MG63 (cell line): ENCODE measurements at regions not wholly inside any gene's neighbourhood (a gene's known extent, or its start where the extent isn't known, plus 50 kb on each side); places are given as distances from the start of the nearest gene placed in this dataset.

Source experiments
- DNase-seq: peaks from one replicate; pipeline ENCODE4 v3.0.0-alpha.2; 2020
- H3K27me3 ChIP-seq: fragments of 250-450 bp; sonication (Bioruptor Pico); 2 replicates; pipeline ENCODE4 v1.5.1; 2020; ENCODE audit warnings: mild to moderate bottlenecking, moderate library complexity
- H3K36me3 ChIP-seq: fragments of 250-450 bp; sonication (Bioruptor Pico); 2 replicates; pipeline ENCODE4 v1.5.1; 2020; ENCODE audit warnings: mild to moderate bottlenecking, moderate library complexity
- H3K4me3 ChIP-seq: fragments of 250-450 bp; sonication (Bioruptor Pico); 2 replicates; pipeline ENCODE4 v1.5.1; 2020; ENCODE audit warnings: mild to moderate bottlenecking, moderate library complexity
- H3K9me3 ChIP-seq: fragments of 250-450 bp; sonication (Bioruptor Pico); 2 replicates; pipeline ENCODE4 v1.5.1; 2020; ENCODE audit warnings: mild to moderate bottlenecking, moderate library complexity

DNA sequence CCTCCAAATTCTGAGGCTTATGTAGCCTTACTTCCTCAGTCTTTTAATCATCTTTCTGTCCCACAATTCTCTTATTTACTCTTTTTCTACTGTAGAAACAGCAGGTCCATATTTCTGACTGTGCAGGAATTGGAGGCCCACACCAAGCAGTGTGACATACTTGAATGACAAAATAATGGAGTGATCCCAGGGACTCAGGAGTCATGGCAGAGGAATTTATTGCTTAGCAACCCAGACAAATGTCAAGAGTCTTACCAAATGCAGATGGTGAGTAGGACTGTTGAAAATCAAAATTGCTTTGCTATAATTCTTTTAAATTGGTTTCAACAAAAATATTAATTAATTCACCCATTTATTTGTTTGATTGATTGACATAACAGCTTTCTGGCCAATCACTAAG is 59.9 kb downstream of the HTR1B start:
- no peak for DNase-seq
- no peaks in the 10 kb centered on the region for H3K9me3 ChIP-seq
- H3K36me3 ChIP-seq = no peaks in the 10 kb centered on the region
- no peaks in the 10 kb centered on the region for H3K27me3 ChIP-seq
- no peak overlapping the region for H3K4me3 ChIP-seq

DNA sequence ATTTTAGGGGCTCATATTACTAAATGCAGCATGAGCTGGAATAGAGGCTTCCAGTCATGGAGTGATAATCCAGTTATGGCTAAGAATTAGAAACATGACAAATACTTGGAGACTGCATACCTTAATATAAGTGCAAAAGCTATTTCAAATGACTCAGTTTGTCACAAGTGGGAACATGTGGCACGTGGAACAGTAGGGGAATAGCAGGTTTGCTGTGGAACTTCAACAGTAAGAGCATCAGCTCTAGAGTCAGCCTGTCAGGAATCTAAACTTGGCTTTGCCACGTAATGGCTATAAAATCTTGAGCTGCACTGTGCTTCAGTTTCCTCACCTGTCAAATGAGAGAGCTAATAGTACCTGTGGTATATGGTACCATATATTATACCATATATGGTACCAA is 62.1 kb downstream of the HTR1B start:
- no peak for DNase-seq
- Histone ChIP-seq H3K9me3 (no peaks in the 10 kb centered on the region), H3K4me3 (no peak overlapping the region), H3K27me3 (no peaks in the 10 kb centered on the region), H3K36me3 (no peaks in the 10 kb centered on the region)

DNA sequence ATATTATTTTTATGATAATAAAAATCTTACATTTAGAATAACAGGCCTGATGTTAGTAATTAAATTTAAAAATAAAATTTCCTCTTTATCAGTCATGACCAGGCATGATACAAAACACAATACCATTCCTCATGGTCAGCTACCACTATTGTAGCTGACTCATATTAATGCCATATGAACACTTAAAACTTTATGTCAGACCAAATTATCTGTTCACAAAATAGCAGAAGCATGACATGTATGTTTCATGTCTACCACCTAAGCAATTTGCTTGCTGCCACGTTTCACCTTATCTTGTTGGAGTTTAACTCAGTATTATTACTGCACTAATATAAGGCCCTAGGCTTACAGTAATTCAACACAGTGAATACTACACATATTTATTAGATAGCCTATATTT is 65.7 kb downstream of the HTR1B start:
- H3K9me3 ChIP-seq = no peaks in the 10 kb centered on the region
- H3K36me3 ChIP-seq = no peaks in the 10 kb centered on the region
- no peak overlapping the region for H3K4me3 ChIP-seq
- H3K27me3 ChIP-seq = no peaks in the 10 kb centered on the region
- DNase-seq = no peak

DNA sequence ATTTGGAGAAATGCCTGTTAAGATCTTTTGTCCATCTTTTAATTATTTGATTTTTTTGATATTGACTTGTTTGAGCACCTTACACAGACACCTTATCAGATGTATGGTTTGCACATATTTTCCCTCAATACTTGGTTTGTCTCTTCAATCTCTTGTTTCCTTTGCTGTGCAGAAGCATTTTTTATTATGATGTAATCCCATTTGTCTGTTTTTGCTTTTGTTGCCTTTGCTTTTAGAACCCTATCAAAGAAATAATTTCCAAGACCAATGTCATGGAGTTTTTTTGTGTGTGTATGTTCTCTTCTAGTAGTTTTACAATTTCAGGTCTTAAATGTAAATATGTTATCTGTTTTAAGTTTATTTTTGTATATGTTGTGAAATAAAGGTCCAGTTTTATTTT is 73.9 kb downstream of the HTR1B start:
- Histone ChIP-seq H3K27me3 (no peaks in the 10 kb centered on the region), H3K36me3 (no peaks in the 10 kb centered on the region), H3K9me3 (no peaks in the 10 kb centered on the region), H3K4me3 (no peak overlapping the region)
- DNase-seq = no peak

DNA sequence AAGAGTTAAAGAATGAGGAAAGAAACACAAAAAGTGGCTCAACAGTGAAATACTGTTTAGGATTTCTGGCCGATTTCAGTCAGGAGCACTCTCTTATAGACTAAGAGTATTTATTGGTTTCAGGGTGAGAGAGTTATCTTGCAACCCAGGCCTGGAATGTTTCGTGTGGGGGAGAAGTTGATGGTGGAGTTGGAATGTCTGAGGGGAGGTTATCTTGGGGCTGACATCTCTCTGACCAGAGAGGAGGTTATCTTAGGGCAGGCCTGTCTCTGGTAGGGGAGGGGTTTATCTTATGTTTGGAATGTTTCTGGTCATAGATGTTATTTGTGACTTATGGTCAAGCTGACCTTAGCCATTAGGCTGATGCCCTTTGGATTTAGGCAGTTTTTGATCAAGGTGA is 80.3 kb downstream of the HTR1B start:
- Histone ChIP-seq H3K9me3 (no peaks in the 10 kb centered on the region), H3K27me3 (no peaks in the 10 kb centered on the region), H3K36me3 (no peaks in the 10 kb centered on the region), H3K4me3 (no peak overlapping the region)
- no peak for DNase-seq

DNA sequence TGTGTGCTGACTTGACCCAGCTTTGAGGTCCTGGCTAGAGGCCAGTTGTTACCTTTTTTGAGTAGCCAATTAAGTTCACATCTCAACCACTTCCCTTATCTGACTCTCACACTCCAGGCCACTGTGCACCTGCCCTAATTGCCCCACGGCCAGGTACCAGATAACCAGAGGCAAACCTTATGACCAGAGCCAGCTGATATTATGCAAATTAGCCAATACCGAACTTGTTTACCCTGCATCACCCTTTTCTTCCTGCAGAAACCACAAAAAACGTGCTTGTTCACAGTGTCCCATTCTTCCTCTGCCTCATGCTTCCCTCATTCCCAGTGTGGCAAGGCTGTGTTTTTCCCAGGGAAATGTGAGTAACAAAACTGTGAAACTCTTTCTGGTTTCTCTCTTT is 89.3 kb downstream of the HTR1B start:
- Histone ChIP-seq H3K27me3 (no peaks in the 10 kb centered on the region), H3K9me3 (no peaks in the 10 kb centered on the region), H3K36me3 (no peaks in the 10 kb centered on the region), H3K4me3 (no peak overlapping the region)
- DNase-seq = no peak

DNA sequence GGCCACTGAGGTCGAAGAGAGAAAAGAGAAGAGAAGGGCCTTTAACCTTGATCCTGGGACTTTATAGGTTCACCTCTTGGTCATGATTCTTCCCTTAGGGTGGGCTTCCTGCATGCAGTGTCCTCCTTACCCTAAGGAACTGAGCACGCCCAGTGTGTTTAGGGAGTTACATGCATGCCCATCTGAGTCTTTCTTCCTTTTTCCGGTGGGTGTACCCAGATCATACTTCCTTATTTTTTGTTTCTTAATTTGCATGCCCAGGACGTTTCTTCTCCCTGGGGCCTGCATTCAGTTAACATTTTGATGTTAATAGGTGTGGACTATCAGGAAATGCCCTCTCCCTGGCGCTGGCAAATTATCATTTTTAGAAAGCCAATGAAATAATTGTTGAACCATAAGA is 91.5 kb downstream of the HTR1B start:
- no peaks in the 10 kb centered on the region for H3K27me3 ChIP-seq
- no peak for DNase-seq
- H3K36me3 ChIP-seq = no peaks in the 10 kb centered on the region
- no peak overlapping the region for H3K4me3 ChIP-seq
- H3K9me3 ChIP-seq = no peaks in the 10 kb centered on the region

DNA sequence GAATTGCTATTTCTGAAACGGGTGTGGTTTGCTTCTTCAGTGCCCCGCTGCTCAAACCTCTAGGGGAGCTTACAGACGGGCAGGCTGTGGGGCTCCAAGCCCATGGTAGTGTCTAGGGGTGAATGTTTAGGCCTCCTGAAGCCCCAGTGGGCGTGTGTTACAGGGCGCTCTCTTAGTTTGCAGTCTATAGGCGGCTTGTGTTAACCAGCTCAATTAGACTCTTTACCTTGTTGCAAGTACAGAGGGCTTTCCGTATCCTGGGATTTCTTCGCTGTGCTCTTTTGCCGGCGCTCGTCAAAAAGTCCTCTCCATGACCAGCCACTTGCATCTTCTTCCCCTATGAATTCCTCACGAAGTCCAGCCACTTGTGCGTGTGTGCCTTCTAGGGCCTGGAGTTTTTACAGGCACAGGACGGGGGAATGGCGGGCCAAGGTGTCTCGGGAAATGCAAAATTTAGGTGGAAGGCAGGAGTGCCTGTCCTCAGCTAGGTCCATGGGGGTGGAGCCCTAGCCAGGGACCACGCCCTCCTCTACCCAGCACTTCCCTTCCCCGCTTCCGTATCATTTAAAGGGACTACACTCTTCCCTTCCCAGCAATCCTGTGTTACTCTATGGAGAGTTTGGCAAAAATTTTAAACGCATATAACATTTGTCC is 94.5 kb downstream of the HTR1B start:
- no peaks in the 10 kb centered on the region for H3K36me3 ChIP-seq
- H3K4me3 ChIP-seq = no peak overlapping the region
- no peaks in the 10 kb centered on the region for H3K9me3 ChIP-seq
- DNase-seq = no peak
- H3K27me3 ChIP-seq = no peaks in the 10 kb centered on the region

DNA sequence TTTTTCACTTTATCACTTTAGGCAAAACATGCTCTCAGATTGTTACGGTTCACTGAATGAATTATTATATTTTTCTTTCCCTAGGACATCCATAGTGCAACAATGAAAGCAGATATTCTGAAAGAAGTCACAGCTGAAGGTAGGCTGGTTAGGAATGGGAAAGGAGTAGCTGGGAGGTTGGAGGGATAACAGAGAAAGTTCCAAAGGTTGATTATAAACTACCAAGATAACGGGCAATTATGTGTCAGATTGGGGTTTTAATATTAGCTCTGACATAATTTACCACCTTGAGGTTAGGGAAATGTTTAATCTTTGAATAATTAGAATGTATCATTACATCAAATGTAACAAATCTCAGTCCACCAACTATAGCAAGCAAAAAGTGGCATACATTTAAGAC is 96.5 kb downstream of the HTR1B start:
- DNase-seq = no peak
- Histone ChIP-seq H3K9me3 (no peaks in the 10 kb centered on the region), H3K36me3 (no peaks in the 10 kb centered on the region), H3K4me3 (no peak overlapping the region), H3K27me3 (no peaks in the 10 kb centered on the region)

DNA sequence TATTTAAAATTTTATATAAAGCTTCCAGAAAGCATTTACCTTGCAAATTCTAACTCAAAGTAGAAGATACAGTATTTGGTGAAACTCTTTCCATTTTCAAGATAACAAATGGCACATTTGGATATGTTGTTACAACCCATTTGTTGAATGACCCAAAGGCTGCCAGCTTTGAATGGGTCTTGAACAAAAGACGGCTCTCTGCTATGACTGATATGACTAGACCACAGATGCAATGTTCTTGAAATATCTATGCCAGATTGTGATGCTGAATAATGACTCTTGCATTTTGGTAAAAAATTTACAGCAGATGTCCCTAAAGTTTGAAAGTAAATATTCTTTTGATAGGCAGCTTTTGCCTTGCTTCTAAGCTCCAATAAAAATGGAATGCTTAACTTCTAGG is 99.6 kb downstream of the HTR1B start:
- no peak for DNase-seq
- Histone ChIP-seq H3K36me3 (no peaks in the 10 kb centered on the region), H3K9me3 (no peaks in the 10 kb centered on the region), H3K4me3 (no peak overlapping the region), H3K27me3 (no peaks in the 10 kb centered on the region)

DNA sequence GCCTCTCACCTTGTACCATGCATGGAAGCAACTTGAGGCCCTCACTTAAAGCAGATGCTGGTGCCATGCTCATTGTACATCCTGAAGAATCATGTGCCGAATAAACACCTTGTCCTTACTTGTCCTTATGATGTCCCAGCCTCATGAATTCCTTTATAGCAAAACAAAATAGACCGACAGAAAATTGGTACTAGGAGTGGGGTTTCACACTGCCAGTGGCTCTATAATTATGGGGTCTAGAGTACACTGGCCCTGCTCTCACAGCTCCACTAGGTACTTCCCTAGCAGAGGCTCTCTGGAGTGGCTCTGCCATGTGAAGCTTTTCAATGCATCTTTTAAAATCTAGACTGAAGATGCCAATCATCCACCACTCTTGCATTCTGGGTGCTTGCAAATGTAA is 101.2 kb downstream of the HTR1B start:
- Histone ChIP-seq H3K9me3 (no peaks in the 10 kb centered on the region), H3K27me3 (no peaks in the 10 kb centered on the region), H3K4me3 (no peak overlapping the region), H3K36me3 (no peaks in the 10 kb centered on the region)
- DNase-seq = no peak

DNA sequence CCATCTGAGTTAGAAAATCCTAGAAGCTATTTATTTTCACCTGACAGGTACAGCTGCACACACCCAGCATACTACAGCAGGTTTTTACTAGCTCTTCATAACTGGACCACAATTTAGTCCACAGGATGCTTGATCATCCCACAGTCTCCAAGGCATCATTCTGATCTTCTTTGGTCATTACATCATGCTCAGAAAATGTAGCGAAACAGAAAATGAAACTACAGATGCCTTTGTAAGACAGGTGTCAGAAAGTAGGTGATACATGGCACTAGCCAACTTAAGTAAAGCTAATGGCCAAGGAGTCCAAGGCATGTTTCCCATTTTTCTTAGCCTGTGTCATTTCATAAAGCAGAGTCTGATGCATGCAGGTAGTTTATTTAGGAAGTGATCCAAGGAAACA is 102.3 kb downstream of the HTR1B start:
- Histone ChIP-seq H3K4me3 (no peak overlapping the region), H3K27me3 (no peaks in the 10 kb centered on the region), H3K9me3 (no peaks in the 10 kb centered on the region), H3K36me3 (no peaks in the 10 kb centered on the region)
- DNase-seq = no peak

DNA sequence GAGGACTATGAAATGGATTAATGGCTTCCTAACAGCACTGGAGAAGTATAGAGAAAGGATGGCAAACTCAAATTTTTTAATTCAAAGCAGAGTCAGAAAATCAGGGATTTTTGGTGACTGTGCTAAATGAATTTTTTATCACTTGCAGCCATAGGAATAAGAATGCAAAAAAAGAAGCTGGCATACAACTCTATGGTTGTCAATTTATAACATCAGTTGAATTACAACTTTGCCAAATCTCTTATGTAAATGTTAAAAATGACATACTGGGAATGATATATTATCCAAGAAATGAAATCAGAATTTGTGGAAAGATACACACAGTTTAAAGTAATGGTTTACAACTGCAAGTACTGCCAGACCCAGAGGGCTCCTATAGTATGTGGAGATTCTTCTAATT is 106.5 kb downstream of the HTR1B start:
- H3K36me3 ChIP-seq = no peaks in the 10 kb centered on the region
- no peaks in the 10 kb centered on the region for H3K27me3 ChIP-seq
- H3K9me3 ChIP-seq = no peaks in the 10 kb centered on the region
- DNase-seq = no peak
- H3K4me3 ChIP-seq = no peak overlapping the region

DNA sequence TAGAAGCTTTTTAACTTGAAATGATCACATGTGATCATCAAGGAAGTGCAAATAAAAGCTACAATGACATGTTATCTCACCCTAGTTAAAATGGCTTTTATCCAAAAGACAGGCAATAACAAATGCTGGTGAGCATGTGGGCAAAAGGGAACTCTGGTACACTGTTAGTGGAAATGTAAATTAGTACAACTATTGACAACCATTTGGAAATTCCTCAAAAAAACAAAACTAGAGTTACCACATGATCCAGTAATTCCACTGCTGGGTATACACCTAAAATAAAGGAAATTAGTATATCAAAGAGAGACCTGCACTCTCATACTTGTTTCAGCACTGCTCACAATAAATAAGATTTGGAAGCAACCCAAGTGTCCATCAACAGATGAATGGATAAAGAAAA is 108.7 kb downstream of the HTR1B start:
- Histone ChIP-seq H3K4me3 (no peak overlapping the region), H3K36me3 (no peaks in the 10 kb centered on the region), H3K9me3 (no peaks in the 10 kb centered on the region), H3K27me3 (no peaks in the 10 kb centered on the region)
- no peak for DNase-seq

DNA sequence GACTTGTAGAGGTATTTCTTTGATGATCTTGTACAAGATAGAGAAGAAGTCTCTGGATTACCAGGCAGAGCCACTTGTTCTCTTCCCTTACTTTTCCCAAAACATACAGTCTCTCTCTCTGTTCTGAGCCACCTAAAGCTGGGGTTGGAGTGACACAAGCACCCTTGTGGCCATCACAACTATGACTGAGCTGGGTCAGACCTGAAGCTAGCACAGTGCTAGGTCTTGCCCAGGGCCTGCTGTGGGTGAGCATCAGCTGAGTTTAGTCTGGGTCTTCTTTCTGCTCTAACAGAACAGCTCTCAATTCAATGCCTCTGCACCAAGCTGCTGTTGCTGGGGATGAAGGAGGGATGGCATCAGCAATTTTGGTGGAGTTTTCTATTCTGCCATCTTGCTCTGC is 110.2 kb downstream of the HTR1B start:
- DNase-seq = no peak
- H3K4me3 ChIP-seq = no peak overlapping the region
- H3K9me3 ChIP-seq = no peaks in the 10 kb centered on the region
- H3K36me3 ChIP-seq = no peaks in the 10 kb centered on the region
- H3K27me3 ChIP-seq = no peaks in the 10 kb centered on the region

DNA sequence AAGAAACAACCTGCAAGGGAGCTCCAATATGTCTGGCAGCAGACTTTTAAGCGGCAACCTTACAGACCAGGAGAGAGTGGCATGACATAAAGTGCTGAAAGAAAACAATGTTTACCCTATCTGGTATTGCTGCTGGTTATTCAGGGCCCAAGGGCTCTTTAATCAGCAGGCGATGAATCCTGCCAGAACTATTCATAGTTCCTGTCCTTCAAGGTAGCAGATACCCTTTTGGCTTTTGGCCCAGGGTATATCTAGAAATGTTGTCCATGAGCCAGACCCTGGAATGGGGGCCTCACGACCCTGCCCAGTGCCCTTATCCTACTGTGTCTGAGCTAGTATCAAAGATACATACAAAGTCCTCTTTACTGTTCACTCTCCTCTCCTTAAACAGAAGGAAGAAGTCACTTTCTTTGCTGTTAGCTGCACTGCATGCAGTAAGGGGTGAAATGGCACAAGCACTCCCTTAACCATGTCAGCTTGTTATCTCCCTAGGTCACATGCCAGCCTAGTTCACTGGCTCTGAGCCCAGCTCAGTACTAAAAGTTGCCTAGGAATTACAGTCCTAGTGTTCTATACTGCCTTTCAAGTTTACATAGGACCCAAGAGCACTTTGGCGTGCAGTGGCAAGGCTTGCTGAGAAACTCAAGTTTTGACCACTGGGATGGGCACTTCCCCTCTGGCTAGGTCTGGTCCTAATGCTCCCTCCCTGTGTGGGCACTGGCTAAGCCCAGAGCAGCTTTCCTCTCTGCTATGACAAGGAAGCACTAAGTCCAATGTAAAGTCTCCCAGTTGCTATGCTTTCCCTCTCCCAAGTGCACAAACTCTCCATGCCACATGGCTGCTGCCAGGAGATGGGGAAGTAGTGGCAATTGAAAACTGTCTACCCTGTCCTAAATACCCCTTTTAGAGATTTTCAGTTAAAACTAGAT is 122.0 kb downstream of the HTR1B start:
- Histone ChIP-seq H3K36me3 (no peaks in the 10 kb centered on the region), H3K9me3 (no peaks in the 10 kb centered on the region), H3K27me3 (no peaks in the 10 kb centered on the region), H3K4me3 (no peak overlapping the region)
- no peak for DNase-seq

DNA sequence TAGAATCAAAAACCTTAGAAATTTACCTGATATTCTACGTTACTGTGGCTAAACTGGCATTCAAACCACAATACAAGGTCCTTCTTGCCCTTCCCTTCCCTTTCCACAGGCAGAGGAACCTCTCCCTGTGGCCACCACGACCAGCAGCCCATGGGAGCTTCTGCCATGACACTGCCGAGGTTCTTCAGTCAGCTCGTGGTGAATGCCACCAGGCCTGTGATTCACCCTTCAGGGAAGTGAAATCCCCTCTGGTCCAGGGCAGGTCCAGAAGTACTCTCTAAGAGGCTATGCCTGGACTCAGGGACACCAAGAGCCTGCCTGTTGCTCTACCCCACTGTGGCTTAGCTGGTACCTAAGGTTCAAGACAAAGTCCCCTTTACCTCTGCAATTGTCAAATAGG is 123.0 kb downstream of the HTR1B start:
- no peak overlapping the region for H3K4me3 ChIP-seq
- DNase-seq = no peak
- H3K27me3 ChIP-seq = no peaks in the 10 kb centered on the region
- H3K9me3 ChIP-seq = no peaks in the 10 kb centered on the region
- H3K36me3 ChIP-seq = no peaks in the 10 kb centered on the region

DNA sequence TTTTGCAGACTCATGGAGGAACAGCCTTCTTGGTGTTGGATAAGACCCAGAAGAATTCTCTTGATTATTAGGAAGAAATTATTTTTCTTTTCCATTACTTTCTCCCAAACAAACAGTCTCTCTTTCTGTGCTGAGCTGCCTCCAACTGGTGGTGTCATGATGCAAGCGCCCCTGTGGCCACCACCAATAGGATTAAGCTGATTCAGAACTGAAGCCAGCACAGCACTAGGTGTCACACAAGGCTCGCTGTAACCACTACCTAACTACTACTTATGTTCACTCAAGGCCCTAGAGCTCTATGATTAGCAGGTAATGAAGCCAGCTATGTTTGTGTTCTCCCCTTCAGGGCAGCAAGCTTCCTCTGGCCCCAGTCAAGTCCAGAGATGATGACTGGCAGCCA is 123.4 kb downstream of the HTR1B start:
- H3K36me3 ChIP-seq = no peaks in the 10 kb centered on the region
- H3K4me3 ChIP-seq = no peak overlapping the region
- H3K9me3 ChIP-seq = no peaks in the 10 kb centered on the region
- no peak for DNase-seq
- H3K27me3 ChIP-seq = no peaks in the 10 kb centered on the region
